HG03060 (cell line): ENCODE measurements at regions not wholly inside any gene's neighbourhood (a gene's known extent, or its start where the extent isn't known, plus 50 kb on each side); places are given as distances from the start of the nearest gene placed in this dataset.
A peak's percentile ranks its signal among the peaks of the same experiment; 100 is the strongest.

Experiments used
- ATAC-seq: cut with Tn5 transposase; IDR thresholded peaks from one replicate; pipeline ENCODE4 v1.9.1; 2021; ENCODE audit warnings: low read depth, moderate number of reproducible peaks; ENCODE audit not compliant: unreplicated experiment

- no peak for ATAC-seq
These were observed 62.8 kb upstream of the C3orf80 start for GRCh38 chr3:160162440-160162839.

DNA sequence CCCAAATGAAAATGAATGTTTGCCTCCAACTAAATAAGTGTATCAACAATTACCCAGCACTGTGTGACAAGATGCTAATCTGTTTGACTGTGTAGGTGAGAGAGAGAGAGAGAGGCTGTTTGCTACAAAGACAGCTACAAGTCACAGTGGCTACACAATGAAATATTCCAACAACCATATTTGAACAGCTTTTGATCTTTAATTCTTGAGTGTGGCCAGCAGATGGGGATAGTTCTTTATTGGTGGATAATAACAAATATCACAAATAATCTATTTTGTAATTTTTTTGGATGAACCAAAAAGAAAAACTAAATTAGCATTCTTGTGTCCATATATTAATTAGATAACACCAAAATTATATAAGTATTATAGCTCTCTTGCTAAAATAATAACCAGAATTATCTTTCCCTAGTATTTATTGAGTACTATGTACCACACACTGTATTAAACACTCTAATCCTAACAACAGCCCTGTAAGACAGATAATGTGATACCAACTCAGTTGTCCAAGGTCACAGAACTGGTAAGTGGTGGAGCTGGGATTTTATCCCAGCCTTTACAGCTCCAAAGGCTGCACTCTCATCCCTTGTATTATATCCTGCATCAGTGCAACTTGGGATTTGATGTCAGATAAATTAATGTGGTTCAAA, 61.9 kb upstream of the C3orf80 start:
- no peak for ATAC-seq

DNA sequence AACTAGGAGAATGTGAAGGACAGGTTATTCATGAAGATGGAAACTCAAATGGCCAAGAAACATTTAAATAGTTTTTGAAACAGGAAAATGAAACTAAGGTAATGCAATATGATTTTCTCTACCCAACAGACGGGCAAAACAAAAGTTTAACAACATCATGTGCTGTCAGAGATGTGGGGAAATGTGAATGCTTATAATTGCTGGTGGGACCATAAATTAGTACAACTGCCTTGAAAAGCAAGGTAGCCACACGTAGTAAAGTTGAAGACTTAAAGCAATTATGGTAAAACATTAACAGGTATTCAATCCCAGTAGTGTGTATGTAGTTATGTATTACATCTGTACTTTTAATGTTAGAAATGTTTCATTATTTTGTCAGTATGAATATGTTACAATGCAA, 57.0 kb upstream of the C3orf80 start:
- no peak for ATAC-seq

DNA sequence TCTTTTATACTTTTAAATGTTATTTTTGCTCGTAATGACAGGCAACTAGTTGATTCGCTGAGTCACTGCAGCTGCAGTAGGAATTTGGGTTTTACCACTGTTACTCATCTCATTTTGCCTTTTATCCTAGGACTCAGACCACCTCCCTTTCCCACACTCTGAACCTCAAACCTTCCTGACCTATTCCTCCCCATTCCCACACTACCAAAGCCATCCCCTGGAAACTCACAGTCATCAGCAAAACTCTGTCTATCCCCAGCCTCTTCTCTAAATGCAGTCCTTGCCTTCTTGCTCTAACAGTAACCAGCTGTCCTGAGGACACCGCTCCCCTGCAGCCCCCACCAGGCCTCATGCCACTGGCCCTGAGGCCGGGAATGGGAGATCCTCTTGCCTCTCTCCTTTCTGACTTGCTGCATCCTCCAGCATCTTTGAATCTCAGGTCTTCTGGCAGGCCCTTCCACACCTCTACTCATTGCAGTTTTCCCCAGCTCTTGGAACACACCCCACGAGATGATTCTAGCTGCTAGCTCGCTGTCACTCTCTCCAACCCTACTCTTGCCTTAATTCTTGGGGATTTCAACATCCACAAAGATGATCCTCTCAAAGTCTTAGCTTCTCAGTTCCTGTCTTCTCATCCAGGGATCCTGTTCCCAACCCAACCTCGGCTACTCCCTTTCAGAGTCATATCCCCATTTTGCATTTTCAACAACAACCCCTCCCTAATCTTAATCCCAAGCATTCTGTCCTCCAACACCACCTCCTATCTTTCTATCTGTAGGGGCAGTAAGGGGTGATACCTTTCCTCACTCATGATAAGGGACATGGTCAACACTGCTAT, 55.9 kb upstream of the C3orf80 start:
- ATAC-seq, result no peak

DNA sequence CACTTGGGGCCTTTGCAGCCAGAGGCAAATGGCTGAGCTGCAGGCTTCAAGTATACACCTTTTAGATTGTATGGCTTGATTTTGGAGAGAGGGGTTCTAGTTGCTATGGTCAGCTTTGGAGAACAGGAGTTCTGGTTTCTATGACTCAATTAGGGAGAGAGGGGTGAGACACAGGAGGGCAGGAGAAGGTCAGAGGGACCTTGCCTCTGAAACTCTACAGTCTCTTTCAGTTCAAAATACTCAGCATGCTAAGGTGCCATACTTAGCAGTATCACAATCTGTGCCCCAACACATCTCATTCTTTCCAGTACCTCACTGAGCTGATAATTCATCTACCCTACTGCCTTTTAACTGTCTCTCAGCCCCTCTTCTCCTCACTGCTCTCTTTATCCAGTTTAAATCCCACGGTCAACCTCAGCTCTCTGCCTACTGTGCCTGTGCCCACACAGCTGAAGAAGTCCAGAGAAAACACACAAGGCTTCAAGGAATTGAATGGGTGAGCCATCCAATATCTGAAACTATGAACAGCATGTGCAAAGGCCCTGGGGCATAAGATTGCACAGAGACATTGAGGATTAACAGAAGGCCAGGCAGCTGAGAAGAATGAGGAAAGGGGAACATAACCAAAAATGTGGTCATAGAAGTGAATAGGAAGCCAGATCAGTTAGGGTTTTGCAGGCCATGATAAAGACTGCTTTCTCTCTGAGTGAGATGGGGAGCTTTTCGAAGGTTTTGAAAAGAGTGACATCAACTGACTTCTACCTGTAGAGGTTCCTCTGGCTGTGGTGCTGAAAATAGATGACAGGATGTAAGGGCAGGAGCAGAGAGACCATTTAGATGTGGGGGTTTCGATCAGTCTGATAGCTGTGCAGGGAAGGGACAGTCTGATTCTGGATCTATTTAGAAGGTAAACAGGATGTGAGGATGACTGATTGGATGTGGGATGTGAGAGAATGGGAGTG, 54.5 kb upstream of the C3orf80 start:
- ATAC-seq, result peak; percentile 68

GRCh38 chr3:160171813-160172212, 53.4 kb upstream of the C3orf80 start:
- ATAC-seq, result no peak

- ATAC-seq, result no peak
These were observed 50.6 kb upstream of the C3orf80 start for GRCh38 chr3:160174621-160175020.
